ENCODE measurements at regions not wholly inside any gene's neighbourhood (a gene's known extent, or its start where the extent isn't known, plus 50 kb on each side); places are given as distances from the start of the nearest gene placed in this dataset.

GRCh38 chr3:177281292-177282118 lies 84.2 kb upstream of the TBL1XR1 start:
- TF ChIP-seq, protein P1, sequence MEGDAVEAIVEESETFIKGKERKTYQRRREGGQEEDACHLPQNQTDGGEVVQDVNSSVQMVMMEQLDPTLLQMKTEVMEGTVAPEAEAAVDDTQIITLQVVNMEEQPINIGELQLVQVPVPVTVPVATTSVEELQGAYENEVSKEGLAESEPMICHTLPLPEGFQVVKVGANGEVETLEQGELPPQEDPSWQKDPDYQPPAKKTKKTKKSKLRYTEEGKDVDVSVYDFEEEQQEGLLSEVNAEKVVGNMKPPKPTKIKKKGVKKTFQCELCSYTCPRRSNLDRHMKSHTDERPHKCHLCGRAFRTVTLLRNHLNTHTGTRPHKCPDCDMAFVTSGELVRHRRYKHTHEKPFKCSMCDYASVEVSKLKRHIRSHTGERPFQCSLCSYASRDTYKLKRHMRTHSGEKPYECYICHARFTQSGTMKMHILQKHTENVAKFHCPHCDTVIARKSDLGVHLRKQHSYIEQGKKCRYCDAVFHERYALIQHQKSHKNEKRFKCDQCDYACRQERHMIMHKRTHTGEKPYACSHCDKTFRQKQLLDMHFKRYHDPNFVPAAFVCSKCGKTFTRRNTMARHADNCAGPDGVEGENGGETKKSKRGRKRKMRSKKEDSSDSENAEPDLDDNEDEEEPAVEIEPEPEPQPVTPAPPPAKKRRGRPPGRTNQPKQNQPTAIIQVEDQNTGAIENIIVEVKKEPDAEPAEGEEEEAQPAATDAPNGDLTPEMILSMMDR (conservative IDR thresholded peaks at IDR 0.05; ENCODE audit: low read depth, low read length): no peak
- no peak for TF ChIP-seq EZH2 (IDR thresholded peaks at IDR 0.05; ENCODE audit: borderline replicate concordance, low read depth, low read length, poor library complexity, severe bottlenecking)

All from A673 (cell line).